ENCODE measurements at regions not wholly inside any gene's neighbourhood (a gene's known extent, or its start where the extent isn't known, plus 50 kb on each side); places are given as distances from the start of the nearest gene placed in this dataset.

GRCh38 chr2:217525076-217525475, 477.7 kb downstream of the TNS1 start:
- no peaks in the 10 kb centered on the region for H3K4me1 ChIP-seq (ENCODE audit: control insufficient read depth, insufficient read depth, low read length)
- no peak overlapping the region for H3K9ac ChIP-seq (ENCODE audit: low read depth, low read length)
- no peak overlapping the region for H3K27ac ChIP-seq (ENCODE audit: low read depth, low read length)
- H3K27me3 ChIP-seq (ENCODE audit: control insufficient read depth, insufficient read depth, low read length) = no peaks in the 10 kb centered on the region
- H3K4me3 ChIP-seq (ENCODE audit: low read depth, low read length) = no peak overlapping the region
- H3K36me3 ChIP-seq (ENCODE audit: control insufficient read depth, insufficient read depth, low read length) = no peaks in the 10 kb centered on the region
- H3K9me3 ChIP-seq (ENCODE audit: control insufficient read depth, insufficient read depth, low read length) = no peaks in the 10 kb centered on the region

- Histone ChIP-seq H3K27me3 (ENCODE audit: control insufficient read depth, insufficient read depth, low read length) (no peaks in the 10 kb centered on the region), H3K27ac (ENCODE audit: low read depth, low read length) (no peak overlapping the region), H3K36me3 (ENCODE audit: control insufficient read depth, insufficient read depth, low read length) (no peaks in the 10 kb centered on the region), H3K9me3 (ENCODE audit: control insufficient read depth, insufficient read depth, low read length) (no peaks in the 10 kb centered on the region), H3K4me3 (ENCODE audit: low read depth, low read length) (no peak overlapping the region), H3K9ac (ENCODE audit: low read depth, low read length) (no peak overlapping the region), H3K4me1 (ENCODE audit: control insufficient read depth, insufficient read depth, low read length) (no peaks in the 10 kb centered on the region)
Measured at GRCh38 chr2:217523286-217523685, 479.5 kb downstream of the TNS1 start.

- Histone ChIP-seq H3K9me3 (ENCODE audit: control insufficient read depth, insufficient read depth, low read length) (no peaks in the 10 kb centered on the region), H3K27me3 (ENCODE audit: control insufficient read depth, insufficient read depth, low read length) (no peaks in the 10 kb centered on the region), H3K4me1 (ENCODE audit: control insufficient read depth, insufficient read depth, low read length) (no peaks in the 10 kb centered on the region), H3K4me3 (ENCODE audit: low read depth, low read length) (no peak overlapping the region), H3K9ac (ENCODE audit: low read depth, low read length) (no peak overlapping the region), H3K36me3 (ENCODE audit: control insufficient read depth, insufficient read depth, low read length) (no peaks in the 10 kb centered on the region), H3K27ac (ENCODE audit: low read depth, low read length) (no peak overlapping the region)
Measured at GRCh38 chr2:217521820-217522219, 481.0 kb downstream of the TNS1 start.

- Histone ChIP-seq H3K36me3 (ENCODE audit: control insufficient read depth, insufficient read depth, low read length) (no peaks in the 10 kb centered on the region), H3K9ac (ENCODE audit: low read depth, low read length) (no peak overlapping the region), H3K4me3 (ENCODE audit: low read depth, low read length) (no peak overlapping the region), H3K9me3 (ENCODE audit: control insufficient read depth, insufficient read depth, low read length) (no peaks in the 10 kb centered on the region), H3K27me3 (ENCODE audit: control insufficient read depth, insufficient read depth, low read length) (no peaks in the 10 kb centered on the region), H3K27ac (ENCODE audit: low read depth, low read length) (no peak overlapping the region), H3K4me1 (ENCODE audit: control insufficient read depth, insufficient read depth, low read length) (no peaks in the 10 kb centered on the region)
Measured at GRCh38 chr2:217520356-217521010, 482.3 kb downstream of the TNS1 start.

GRCh38 chr2:217517402-217517801, 485.4 kb downstream of the TNS1 start:
- H3K9me3 ChIP-seq (ENCODE audit: control insufficient read depth, insufficient read depth, low read length) = no peaks in the 10 kb centered on the region
- no peak overlapping the region for H3K27ac ChIP-seq (ENCODE audit: low read depth, low read length)
- no peak overlapping the region for H3K9ac ChIP-seq (ENCODE audit: low read depth, low read length)
- H3K36me3 ChIP-seq (ENCODE audit: control insufficient read depth, insufficient read depth, low read length) = no peaks in the 10 kb centered on the region
- H3K4me3 ChIP-seq (ENCODE audit: low read depth, low read length) = no peak overlapping the region
- H3K4me1 ChIP-seq (ENCODE audit: control insufficient read depth, insufficient read depth, low read length) = no peaks in the 10 kb centered on the region
- no peaks in the 10 kb centered on the region for H3K27me3 ChIP-seq (ENCODE audit: control insufficient read depth, insufficient read depth, low read length)

GRCh38 chr2:217515615-217516309, 487.0 kb downstream of the TNS1 start:
- no peak overlapping the region for H3K4me3 ChIP-seq (ENCODE audit: low read depth, low read length)
- no peak overlapping the region for H3K9ac ChIP-seq (ENCODE audit: low read depth, low read length)
- H3K27ac ChIP-seq (ENCODE audit: low read depth, low read length) = no peak overlapping the region
- no peaks in the 10 kb centered on the region for H3K9me3 ChIP-seq (ENCODE audit: control insufficient read depth, insufficient read depth, low read length)
- H3K36me3 ChIP-seq (ENCODE audit: control insufficient read depth, insufficient read depth, low read length) = no peaks in the 10 kb centered on the region
- H3K27me3 ChIP-seq (ENCODE audit: control insufficient read depth, insufficient read depth, low read length) = no peaks in the 10 kb centered on the region
- H3K4me1 ChIP-seq (ENCODE audit: control insufficient read depth, insufficient read depth, low read length) = no peaks in the 10 kb centered on the region

GRCh38 chr2:217513258-217513657, 489.5 kb downstream of the TNS1 start:
- Histone ChIP-seq H3K36me3 (ENCODE audit: control insufficient read depth, insufficient read depth, low read length) (no peaks in the 10 kb centered on the region), H3K4me1 (ENCODE audit: control insufficient read depth, insufficient read depth, low read length) (no peaks in the 10 kb centered on the region), H3K9me3 (ENCODE audit: control insufficient read depth, insufficient read depth, low read length) (no peaks in the 10 kb centered on the region), H3K9ac (ENCODE audit: low read depth, low read length) (no peak overlapping the region), H3K27ac (ENCODE audit: low read depth, low read length) (no peak overlapping the region), H3K4me3 (ENCODE audit: low read depth, low read length) (no peak overlapping the region), H3K27me3 (ENCODE audit: control insufficient read depth, insufficient read depth, low read length) (no peaks in the 10 kb centered on the region)

- Histone ChIP-seq H3K4me1 (ENCODE audit: control insufficient read depth, insufficient read depth, low read length) (no peaks in the 10 kb centered on the region), H3K27ac (ENCODE audit: low read depth, low read length) (no peak overlapping the region), H3K4me3 (ENCODE audit: low read depth, low read length) (no peak overlapping the region), H3K9me3 (ENCODE audit: control insufficient read depth, insufficient read depth, low read length) (no peaks in the 10 kb centered on the region), H3K27me3 (ENCODE audit: control insufficient read depth, insufficient read depth, low read length) (no peaks in the 10 kb centered on the region), H3K9ac (ENCODE audit: low read depth, low read length) (no peak overlapping the region), H3K36me3 (ENCODE audit: control insufficient read depth, insufficient read depth, low read length) (no peaks in the 10 kb centered on the region)
Measured at GRCh38 chr2:217512728-217513127, 490.1 kb downstream of the TNS1 start.

- H3K4me1 ChIP-seq (ENCODE audit: control insufficient read depth, insufficient read depth, low read length) = no peaks in the 10 kb centered on the region
- no peak overlapping the region for H3K4me3 ChIP-seq (ENCODE audit: low read depth, low read length)
- H3K9me3 ChIP-seq (ENCODE audit: control insufficient read depth, insufficient read depth, low read length) = no peaks in the 10 kb centered on the region
- no peaks in the 10 kb centered on the region for H3K27me3 ChIP-seq (ENCODE audit: control insufficient read depth, insufficient read depth, low read length)
- H3K9ac ChIP-seq (ENCODE audit: low read depth, low read length) = no peak overlapping the region
- no peak overlapping the region for H3K27ac ChIP-seq (ENCODE audit: low read depth, low read length)
- no peaks in the 10 kb centered on the region for H3K36me3 ChIP-seq (ENCODE audit: control insufficient read depth, insufficient read depth, low read length)
Measured at GRCh38 chr2:217512259-217512658, 490.5 kb downstream of the TNS1 start.

GRCh38 chr2:217511850-217512249, 490.9 kb downstream of the TNS1 start:
- Histone ChIP-seq H3K4me3 (ENCODE audit: low read depth, low read length) (no peak overlapping the region), H3K36me3 (ENCODE audit: control insufficient read depth, insufficient read depth, low read length) (no peaks in the 10 kb centered on the region), H3K27ac (ENCODE audit: low read depth, low read length) (no peak overlapping the region), H3K4me1 (ENCODE audit: control insufficient read depth, insufficient read depth, low read length) (no peaks in the 10 kb centered on the region), H3K9ac (ENCODE audit: low read depth, low read length) (no peak overlapping the region), H3K27me3 (ENCODE audit: control insufficient read depth, insufficient read depth, low read length) (no peaks in the 10 kb centered on the region), H3K9me3 (ENCODE audit: control insufficient read depth, insufficient read depth, low read length) (no peaks in the 10 kb centered on the region)

- H3K4me1 ChIP-seq (ENCODE audit: control insufficient read depth, insufficient read depth, low read length) = no peaks in the 10 kb centered on the region
- no peak overlapping the region for H3K4me3 ChIP-seq (ENCODE audit: low read depth, low read length)
- no peak overlapping the region for H3K27ac ChIP-seq (ENCODE audit: low read depth, low read length)
- no peaks in the 10 kb centered on the region for H3K36me3 ChIP-seq (ENCODE audit: control insufficient read depth, insufficient read depth, low read length)
- H3K27me3 ChIP-seq (ENCODE audit: control insufficient read depth, insufficient read depth, low read length) = no peaks in the 10 kb centered on the region
- no peak overlapping the region for H3K9ac ChIP-seq (ENCODE audit: low read depth, low read length)
- H3K9me3 ChIP-seq (ENCODE audit: control insufficient read depth, insufficient read depth, low read length) = no peaks in the 10 kb centered on the region
Measured at GRCh38 chr2:217510771-217511291, 492.0 kb downstream of the TNS1 start.
